ENCODE measurements at regions not wholly inside any gene's neighbourhood (a gene's known extent, or its start where the extent isn't known, plus 50 kb on each side); places are given as distances from the start of the nearest gene placed in this dataset.

DNA sequence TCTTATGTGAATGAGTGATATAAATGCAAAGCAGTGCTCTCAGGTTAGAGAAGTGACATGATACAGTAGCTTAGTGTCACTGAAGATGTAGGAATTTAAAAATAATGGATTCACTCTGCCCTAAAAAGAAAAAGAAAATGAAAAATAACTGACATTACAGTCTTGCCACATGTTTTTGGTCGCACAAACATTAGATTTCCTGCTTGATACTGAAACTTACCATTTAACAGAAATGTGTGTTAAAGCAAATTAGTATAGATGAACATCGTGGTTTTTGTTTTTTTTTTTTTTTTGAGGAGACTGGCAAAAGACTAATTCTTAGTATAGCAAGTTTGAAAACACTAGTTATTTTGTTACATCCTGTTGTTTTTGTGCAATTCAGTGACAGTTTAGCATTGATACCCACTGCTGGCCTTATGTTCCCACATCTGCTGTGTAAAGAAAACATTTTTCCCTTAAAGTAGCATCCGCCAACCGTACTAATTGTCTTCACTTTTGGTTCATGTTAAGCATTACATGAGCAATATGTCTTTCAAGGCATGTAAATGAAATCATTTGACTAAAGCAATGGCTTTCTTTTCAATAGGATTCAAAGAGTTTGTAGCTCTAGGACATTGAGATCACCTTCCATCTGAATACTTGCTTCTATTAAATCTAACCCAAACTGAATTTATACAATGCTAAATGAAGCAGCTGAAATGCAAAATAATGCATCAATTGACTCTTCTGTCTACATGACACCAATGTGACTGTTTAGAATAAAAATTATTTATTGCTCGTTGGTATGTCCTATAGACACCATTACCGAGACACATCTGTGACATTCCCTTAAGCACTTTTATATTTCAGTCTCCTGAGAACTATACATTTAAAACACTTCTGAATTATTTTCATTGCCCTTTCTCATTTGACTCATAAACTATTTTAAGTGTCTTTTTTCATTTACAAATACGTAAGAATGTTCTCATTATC, 859.1 kb downstream of the MAT2B start:
- H3K27me3 ChIP-seq (ENCODE audit: control insufficient read depth, insufficient read depth, low read length), result no peaks in the 10 kb centered on the region
- no peak overlapping the region for H3K27ac ChIP-seq (ENCODE audit: low read length)
- no CpG with 5 or more reads among the region's 7 CpGs for WGBS (ENCODE audit: insufficient coverage, insufficient read length)
- DNase-seq (ENCODE audit: low read depth, low spot score), result no peak
- no peaks in the 10 kb centered on the region for H3K9me3 ChIP-seq (ENCODE audit: control insufficient read depth, insufficient read depth, low read length)
- H3K36me3 ChIP-seq (ENCODE audit: control insufficient read depth, insufficient read depth, low read length), result no peaks in the 10 kb centered on the region
- H3K4me3 ChIP-seq (ENCODE audit: low read length), result no peak overlapping the region
- H3K4me1 ChIP-seq (ENCODE audit: control insufficient read depth, insufficient read depth, low read length), result no peaks in the 10 kb centered on the region

GRCh38 chr5:164370841-164371240, 865.4 kb downstream of the MAT2B start:
- DNase-seq (ENCODE audit: low read depth, low spot score), result no peak
- Histone ChIP-seq H3K27me3 (ENCODE audit: control insufficient read depth, insufficient read depth, low read length) (no peaks in the 10 kb centered on the region), H3K4me1 (ENCODE audit: control insufficient read depth, insufficient read depth, low read length) (no peaks in the 10 kb centered on the region), H3K36me3 (ENCODE audit: control insufficient read depth, insufficient read depth, low read length) (no peaks in the 10 kb centered on the region), H3K27ac (ENCODE audit: low read length) (no peak overlapping the region), H3K9me3 (ENCODE audit: control insufficient read depth, insufficient read depth, low read length) (no peaks in the 10 kb centered on the region), H3K4me3 (ENCODE audit: low read length) (no peak overlapping the region)
- no CpG with 5 or more reads among the region's 4 CpGs for WGBS (ENCODE audit: insufficient coverage, insufficient read length)

- H3K36me3 ChIP-seq (ENCODE audit: control insufficient read depth, insufficient read depth, low read length), result no peaks in the 10 kb centered on the region
- no peak overlapping the region for H3K27ac ChIP-seq (ENCODE audit: low read length)
- DNase-seq (ENCODE audit: low read depth, low spot score), result no peak
- no peak overlapping the region for H3K4me3 ChIP-seq (ENCODE audit: low read length)
- WGBS (ENCODE audit: insufficient coverage, insufficient read length), result no CpG with 5 or more reads among the region's 1 CpG
- no peaks in the 10 kb centered on the region for H3K27me3 ChIP-seq (ENCODE audit: control insufficient read depth, insufficient read depth, low read length)
- H3K9me3 ChIP-seq (ENCODE audit: control insufficient read depth, insufficient read depth, low read length), result no peaks in the 10 kb centered on the region
- H3K4me1 ChIP-seq (ENCODE audit: control insufficient read depth, insufficient read depth, low read length), result no peaks in the 10 kb centered on the region
Observed at GRCh38 chr5:164372892-164373291, 867.5 kb downstream of the MAT2B start.

GRCh38 chr5:164373876-164374275, 868.5 kb downstream of the MAT2B start:
- WGBS (ENCODE audit: insufficient coverage, insufficient read length), result no CpG with 5 or more reads among the region's 2 CpGs
- no peak overlapping the region for H3K4me3 ChIP-seq (ENCODE audit: low read length)
- DNase-seq (ENCODE audit: low read depth, low spot score), result no peak
- H3K27ac ChIP-seq (ENCODE audit: low read length), result no peak overlapping the region
- H3K9me3 ChIP-seq (ENCODE audit: control insufficient read depth, insufficient read depth, low read length), result no peaks in the 10 kb centered on the region
- H3K27me3 ChIP-seq (ENCODE audit: control insufficient read depth, insufficient read depth, low read length), result no peaks in the 10 kb centered on the region
- H3K4me1 ChIP-seq (ENCODE audit: control insufficient read depth, insufficient read depth, low read length), result no peaks in the 10 kb centered on the region
- no peaks in the 10 kb centered on the region for H3K36me3 ChIP-seq (ENCODE audit: control insufficient read depth, insufficient read depth, low read length)

GRCh38 chr5:164375051-164375450, 869.6 kb downstream of the MAT2B start:
- Histone ChIP-seq H3K27me3 (ENCODE audit: control insufficient read depth, insufficient read depth, low read length) (no peaks in the 10 kb centered on the region), H3K9me3 (ENCODE audit: control insufficient read depth, insufficient read depth, low read length) (no peaks in the 10 kb centered on the region), H3K4me3 (ENCODE audit: low read length) (no peak overlapping the region), H3K36me3 (ENCODE audit: control insufficient read depth, insufficient read depth, low read length) (no peaks in the 10 kb centered on the region), H3K4me1 (ENCODE audit: control insufficient read depth, insufficient read depth, low read length) (no peaks in the 10 kb centered on the region), H3K27ac (ENCODE audit: low read length) (no peak overlapping the region)
- no peak for DNase-seq (ENCODE audit: low read depth, low spot score)
- WGBS (ENCODE audit: insufficient coverage, insufficient read length), result no CpG with 5 or more reads among the region's 1 CpG

GRCh38 chr5:164376843-164377242, 871.4 kb downstream of the MAT2B start:
- Histone ChIP-seq H3K27ac (ENCODE audit: low read length) (no peak overlapping the region), H3K4me3 (ENCODE audit: low read length) (no peak overlapping the region), H3K36me3 (ENCODE audit: control insufficient read depth, insufficient read depth, low read length) (no peaks in the 10 kb centered on the region), H3K27me3 (ENCODE audit: control insufficient read depth, insufficient read depth, low read length) (no peaks in the 10 kb centered on the region), H3K4me1 (ENCODE audit: control insufficient read depth, insufficient read depth, low read length) (no peaks in the 10 kb centered on the region), H3K9me3 (ENCODE audit: control insufficient read depth, insufficient read depth, low read length) (no peaks in the 10 kb centered on the region)
- no peak for DNase-seq (ENCODE audit: low read depth, low spot score)

DNA sequence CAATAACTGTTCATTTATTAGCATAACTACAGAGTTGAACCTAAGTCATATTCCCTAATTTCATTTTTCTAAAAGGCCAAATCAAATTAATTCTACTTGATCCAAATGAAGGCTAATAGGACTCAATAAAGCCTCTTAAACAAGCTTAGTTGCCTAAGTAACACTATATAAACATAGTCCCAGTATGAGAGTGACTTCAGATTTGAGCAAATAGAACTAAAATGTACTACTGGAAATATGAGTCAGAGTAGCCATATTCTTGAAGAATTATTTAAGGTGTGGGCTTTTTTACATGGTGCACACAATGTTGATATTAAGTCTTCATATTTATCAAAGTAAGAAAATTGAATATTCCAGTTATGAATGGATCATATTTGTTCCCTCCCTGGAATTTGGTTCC, 872.3 kb downstream of the MAT2B start:
- Histone ChIP-seq H3K36me3 (ENCODE audit: control insufficient read depth, insufficient read depth, low read length) (no peaks in the 10 kb centered on the region), H3K27ac (ENCODE audit: low read length) (no peak overlapping the region), H3K4me1 (ENCODE audit: control insufficient read depth, insufficient read depth, low read length) (no peaks in the 10 kb centered on the region), H3K9me3 (ENCODE audit: control insufficient read depth, insufficient read depth, low read length) (no peaks in the 10 kb centered on the region), H3K27me3 (ENCODE audit: control insufficient read depth, insufficient read depth, low read length) (no peaks in the 10 kb centered on the region), H3K4me3 (ENCODE audit: low read length) (no peak overlapping the region)
- DNase-seq (ENCODE audit: low read depth, low spot score), result no peak

DNA sequence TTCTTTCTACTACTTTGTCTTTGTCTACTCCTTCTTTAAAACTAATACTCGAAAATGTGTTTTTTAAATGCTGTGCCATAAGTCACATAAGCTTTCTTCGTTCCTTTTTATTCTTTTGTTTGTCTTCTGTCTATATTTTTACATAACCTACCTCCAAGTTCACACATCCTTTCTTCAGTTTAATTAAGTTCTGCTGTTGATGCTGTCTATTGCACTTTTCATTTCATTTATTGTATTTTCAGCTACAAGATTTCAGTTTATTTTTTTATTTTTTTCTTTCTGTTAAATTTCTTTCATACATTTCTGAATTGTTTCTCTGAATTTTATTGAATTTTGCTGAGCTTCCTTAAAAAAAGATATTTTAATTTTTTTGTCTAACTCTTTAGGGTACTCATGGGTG, 878.2 kb downstream of the MAT2B start:
- Histone ChIP-seq H3K9me3 (ENCODE audit: control insufficient read depth, insufficient read depth, low read length) (no peaks in the 10 kb centered on the region), H3K4me1 (ENCODE audit: control insufficient read depth, insufficient read depth, low read length) (no peaks in the 10 kb centered on the region), H3K27ac (ENCODE audit: low read length) (no peak overlapping the region), H3K36me3 (ENCODE audit: control insufficient read depth, insufficient read depth, low read length) (no peaks in the 10 kb centered on the region), H3K4me3 (ENCODE audit: low read length) (no peak overlapping the region), H3K27me3 (ENCODE audit: control insufficient read depth, insufficient read depth, low read length) (no peaks in the 10 kb centered on the region)
- no CpG with 5 or more reads among the region's 2 CpGs for WGBS (ENCODE audit: insufficient coverage, insufficient read length)
- no peak for DNase-seq (ENCODE audit: low read depth, low spot score)

- Histone ChIP-seq H3K4me1 (ENCODE audit: control insufficient read depth, insufficient read depth, low read length) (no peaks in the 10 kb centered on the region), H3K36me3 (ENCODE audit: control insufficient read depth, insufficient read depth, low read length) (no peaks in the 10 kb centered on the region), H3K27me3 (ENCODE audit: control insufficient read depth, insufficient read depth, low read length) (no peaks in the 10 kb centered on the region), H3K4me3 (ENCODE audit: low read length) (no peak overlapping the region), H3K27ac (ENCODE audit: low read length) (no peak overlapping the region), H3K9me3 (ENCODE audit: control insufficient read depth, insufficient read depth, low read length) (no peaks in the 10 kb centered on the region)
- no peak for DNase-seq (ENCODE audit: low read depth, low spot score)
Observed at GRCh38 chr5:164392531-164392930, 887.1 kb downstream of the MAT2B start.

GRCh38 chr5:164394686-164395194, 889.3 kb downstream of the MAT2B start:
- Histone ChIP-seq H3K4me3 (ENCODE audit: low read length) (no peak overlapping the region), H3K4me1 (ENCODE audit: control insufficient read depth, insufficient read depth, low read length) (no peaks in the 10 kb centered on the region), H3K27me3 (ENCODE audit: control insufficient read depth, insufficient read depth, low read length) (no peaks in the 10 kb centered on the region), H3K27ac (ENCODE audit: low read length) (no peak overlapping the region), H3K9me3 (ENCODE audit: control insufficient read depth, insufficient read depth, low read length) (no peaks in the 10 kb centered on the region), H3K36me3 (ENCODE audit: control insufficient read depth, insufficient read depth, low read length) (no peaks in the 10 kb centered on the region)
- no peak for DNase-seq (ENCODE audit: low read depth, low spot score)
- WGBS (ENCODE audit: insufficient coverage, insufficient read length), result no CpG with 5 or more reads among the region's 5 CpGs

DNA sequence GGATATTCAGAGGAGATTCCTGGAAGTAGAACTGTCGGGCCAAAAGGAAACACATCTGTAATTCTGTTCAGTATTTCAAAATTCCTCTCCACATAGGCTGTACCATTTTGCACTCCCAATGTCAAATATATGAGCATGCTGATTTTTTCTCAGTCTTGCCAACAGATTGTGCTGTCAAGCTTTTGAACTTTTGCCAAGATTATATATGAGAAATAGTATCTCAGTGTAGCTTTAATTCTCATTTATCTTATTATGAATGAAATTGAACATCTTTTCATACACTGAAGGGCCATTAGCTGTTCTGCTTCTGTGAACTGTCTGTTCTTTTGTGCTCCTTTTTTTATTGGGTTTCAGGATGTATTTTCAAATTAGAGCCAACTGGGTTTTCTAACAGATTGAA, 907.1 kb downstream of the MAT2B start:
- no peak overlapping the region for H3K27ac ChIP-seq (ENCODE audit: low read length)
- no peak overlapping the region for H3K4me3 ChIP-seq (ENCODE audit: low read length)
- H3K27me3 ChIP-seq (ENCODE audit: control insufficient read depth, insufficient read depth, low read length), result no peaks in the 10 kb centered on the region
- DNase-seq (ENCODE audit: low read depth, low spot score), result no peak
- no peaks in the 10 kb centered on the region for H3K4me1 ChIP-seq (ENCODE audit: control insufficient read depth, insufficient read depth, low read length)
- H3K36me3 ChIP-seq (ENCODE audit: control insufficient read depth, insufficient read depth, low read length), result no peaks in the 10 kb centered on the region
- WGBS (ENCODE audit: insufficient coverage, insufficient read length), result no CpG with 5 or more reads among the region's 1 CpG
- no peaks in the 10 kb centered on the region for H3K9me3 ChIP-seq (ENCODE audit: control insufficient read depth, insufficient read depth, low read length)
